SKM-1 (cell line): ENCODE measurements at regions not wholly inside any gene's neighbourhood (a gene's known extent, or its start where the extent isn't known, plus 50 kb on each side); places are given as distances from the start of the nearest gene placed in this dataset.
A peak's percentile ranks its signal among the peaks of the same experiment; 100 is the strongest.

Experiments used
- DNase-seq: peaks from one replicate; lab custom pipeline; 2025; ENCODE audit not compliant: unreplicated experiment; lab: John Stamatoyannopoulos, UW

GRCh38 chr6:22668717-22669116 lies 99.4 kb downstream of the HDGFL1 start:
- no peak for DNase-seq

GRCh38 chr6:22670605-22671004 lies 101.2 kb downstream of the HDGFL1 start:
- DNase-seq: no peak

- DNase-seq: no peak
These were observed 104.1 kb downstream of the HDGFL1 start for GRCh38 chr6:22673474-22673873.

GRCh38 chr6:22680950-22681349 lies 111.6 kb downstream of the HDGFL1 start:
- no peak for DNase-seq

GRCh38 chr6:22681761-22682160 lies 112.4 kb downstream of the HDGFL1 start:
- no peak for DNase-seq

GRCh38 chr6:22682979-22683378 lies 113.6 kb downstream of the HDGFL1 start:
- no peak for DNase-seq

GRCh38 chr6:22690446-22690845 lies 121.1 kb downstream of the HDGFL1 start:
- no peak for DNase-seq

- DNase-seq: no peak
These were observed 124.8 kb downstream of the HDGFL1 start for GRCh38 chr6:22694092-22694724.

GRCh38 chr6:22696481-22696880 lies 127.1 kb downstream of the HDGFL1 start:
- no peak for DNase-seq

- no peak for DNase-seq
These were observed 127.9 kb downstream of the HDGFL1 start for GRCh38 chr6:22697306-22697705.

GRCh38 chr6:22699151-22699550 lies 129.8 kb downstream of the HDGFL1 start:
- DNase-seq: no peak

- no peak for DNase-seq
These were observed 137.3 kb downstream of the HDGFL1 start for GRCh38 chr6:22706651-22707050.

GRCh38 chr6:22708469-22708868 lies 139.1 kb downstream of the HDGFL1 start:
- no peak for DNase-seq

GRCh38 chr6:22709803-22710202 lies 140.4 kb downstream of the HDGFL1 start:
- DNase-seq: no peak

GRCh38 chr6:22716721-22717120 lies 147.4 kb downstream of the HDGFL1 start:
- DNase-seq: no peak

GRCh38 chr6:22717915-22718314 lies 148.5 kb downstream of the HDGFL1 start:
- no peak for DNase-seq

- no peak for DNase-seq
These were observed 153.5 kb downstream of the HDGFL1 start for GRCh38 chr6:22722913-22723312.

- DNase-seq: no peak
These were observed 157.6 kb downstream of the HDGFL1 start for GRCh38 chr6:22726966-22727365.

GRCh38 chr6:22727710-22728109 lies 158.3 kb downstream of the HDGFL1 start:
- no peak for DNase-seq

- DNase-seq: no peak
These were observed 163.0 kb downstream of the HDGFL1 start for GRCh38 chr6:22732176-22732970.

- no peak for DNase-seq
These were observed 167.4 kb downstream of the HDGFL1 start for GRCh38 chr6:22736740-22737139.

- peak; percentile 9 for DNase-seq
These were observed 168.0 kb downstream of the HDGFL1 start for GRCh38 chr6:22737331-22737730.

- DNase-seq: no peak
These were observed 168.8 kb downstream of the HDGFL1 start for GRCh38 chr6:22738194-22738593.
